ENCODE measurements at regions not wholly inside any gene's neighbourhood (a gene's known extent, or its start where the extent isn't known, plus 50 kb on each side); places are given as distances from the start of the nearest gene placed in this dataset.

DNA sequence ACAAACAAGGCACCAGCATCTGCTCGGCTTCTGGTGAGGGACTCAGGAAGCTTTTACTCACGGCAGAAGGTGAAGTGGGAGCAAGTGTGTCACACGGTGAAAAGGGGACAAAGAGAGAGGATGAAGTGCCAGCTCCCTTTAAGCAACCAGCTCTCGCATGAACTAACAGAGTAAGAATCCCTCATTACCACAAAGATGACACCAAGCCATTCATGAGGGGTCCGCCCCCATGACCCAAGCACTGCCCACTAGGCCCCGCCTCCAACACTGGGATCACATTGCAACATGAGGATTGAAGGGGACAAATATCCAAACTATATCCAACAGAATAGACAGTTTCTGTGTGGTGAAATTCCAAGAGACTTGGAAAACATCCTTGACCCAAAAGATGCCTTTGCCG lies 198.2 kb upstream of the POU2AF2 start (continued):
- TF ChIP-seq RB1 (IDR thresholded peaks at IDR 0.05; ENCODE audit: borderline replicate concordance) (no peak), GATAD2B (conservative IDR thresholded peaks at IDR 0.05; ENCODE audit: low read depth) (no peak), MTA3 (IDR thresholded peaks at IDR 0.05; ENCODE audit: borderline replicate concordance, low read length) (no peak)

DNA sequence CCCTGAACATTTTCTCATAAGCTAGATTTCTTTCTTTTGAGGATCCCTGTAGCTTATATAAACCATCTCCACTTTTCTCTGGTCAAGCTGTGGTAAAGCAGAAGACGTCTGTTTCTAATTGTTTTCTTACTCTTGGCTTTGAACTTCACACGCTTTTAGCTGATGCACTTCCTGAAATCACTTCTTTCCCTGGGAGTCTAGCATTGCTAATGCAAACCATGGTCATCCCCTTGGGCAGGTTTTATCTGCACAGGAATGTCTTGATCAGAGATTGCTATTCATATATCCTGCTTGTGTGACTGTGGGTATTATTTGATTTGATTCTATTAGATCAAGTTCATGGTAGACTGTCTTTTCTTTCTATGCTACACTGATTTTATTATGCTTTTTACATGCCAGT lies 199.2 kb upstream of the POU2AF2 start:
- Histone ChIP-seq H3K4me1 (ENCODE audit: control insufficient read depth, insufficient read depth, low read length) (no peaks in the 10 kb centered on the region), H2AFZ (ENCODE audit: control insufficient read depth, low read depth, low read length) (no peak overlapping the region), H3K79me2 (ENCODE audit: control insufficient read depth, insufficient read depth, low read length) (no peaks in the 10 kb centered on the region), H4K20me1 (ENCODE audit: control insufficient read depth, insufficient read depth) (no peaks in the 10 kb centered on the region), H3K36me3 (ENCODE audit: control insufficient read depth in 2 of 2, insufficient read depth in 2 of 2, low read length in 1 of 2) (no peaks in the 10 kb centered on the region), H3K27me3 (replicated peaks in 1 of 2; ENCODE audit: control insufficient read depth in 2 of 2, insufficient read depth in 2 of 2, low read length in 1 of 2) (no peaks in the 10 kb centered on the region), H3K9ac (ENCODE audit: control insufficient read depth, insufficient read depth, low read length) (no peak overlapping the region), H3K4me2 (ENCODE audit: control insufficient read depth, insufficient read depth) (no peak overlapping the region), H3K27ac (ENCODE audit: control insufficient read depth, insufficient read depth) (no peak overlapping the region), H3K4me3 (no peak overlapping the region), H3K9me3 (replicated peaks; ENCODE audit: control insufficient read depth, insufficient read depth, low read length) (no peaks in the 10 kb centered on the region)
- POLR2A ChIA-PET, result no interaction called here
- in situ Hi-C loops (cut with MboI) (no loop called here), intact Hi-C loops (cut with micrococcal nuclease; ENCODE audit: unreplicated experiment) (no loop called here)
- 11% methylated on average over 2 of the region's 2 CpGs for WGBS (ENCODE audit: insufficient coverage, insufficient replicate concordance, low lambda C conversion rate, missing lambda C conversion rate)
- BruUV-seq (replicated peaks), result no TSS peak
- FAIRE-seq (no peak), DNase-seq (ENCODE audit: low read depth, low spot score) (no peak), ATAC-seq (no peak)
- TF ChIP-seq SMAD1 (IDR thresholded peaks at IDR 0.05; ENCODE audit: low read depth, partially characterized antibody) (no peak), KLF5 (IDR thresholded peaks at IDR 0.05; ENCODE audit: partially characterized antibody) (no peak), SPI1 (IDR thresholded peaks at IDR 0.05; ENCODE audit: borderline replicate concordance, insufficient read depth, low read depth, low read length) (no peak), RELA (IDR thresholded peaks at IDR 0.05; ENCODE audit: borderline replicate concordance, partially characterized antibody) (no peak), MYB (IDR thresholded peaks at IDR 0.05; ENCODE audit: borderline replicate concordance, low read depth, low read length) (no peak), SMARCA5 (IDR thresholded peaks at IDR 0.05) (no peak)
- TF ChIP-seq, protein P1, sequence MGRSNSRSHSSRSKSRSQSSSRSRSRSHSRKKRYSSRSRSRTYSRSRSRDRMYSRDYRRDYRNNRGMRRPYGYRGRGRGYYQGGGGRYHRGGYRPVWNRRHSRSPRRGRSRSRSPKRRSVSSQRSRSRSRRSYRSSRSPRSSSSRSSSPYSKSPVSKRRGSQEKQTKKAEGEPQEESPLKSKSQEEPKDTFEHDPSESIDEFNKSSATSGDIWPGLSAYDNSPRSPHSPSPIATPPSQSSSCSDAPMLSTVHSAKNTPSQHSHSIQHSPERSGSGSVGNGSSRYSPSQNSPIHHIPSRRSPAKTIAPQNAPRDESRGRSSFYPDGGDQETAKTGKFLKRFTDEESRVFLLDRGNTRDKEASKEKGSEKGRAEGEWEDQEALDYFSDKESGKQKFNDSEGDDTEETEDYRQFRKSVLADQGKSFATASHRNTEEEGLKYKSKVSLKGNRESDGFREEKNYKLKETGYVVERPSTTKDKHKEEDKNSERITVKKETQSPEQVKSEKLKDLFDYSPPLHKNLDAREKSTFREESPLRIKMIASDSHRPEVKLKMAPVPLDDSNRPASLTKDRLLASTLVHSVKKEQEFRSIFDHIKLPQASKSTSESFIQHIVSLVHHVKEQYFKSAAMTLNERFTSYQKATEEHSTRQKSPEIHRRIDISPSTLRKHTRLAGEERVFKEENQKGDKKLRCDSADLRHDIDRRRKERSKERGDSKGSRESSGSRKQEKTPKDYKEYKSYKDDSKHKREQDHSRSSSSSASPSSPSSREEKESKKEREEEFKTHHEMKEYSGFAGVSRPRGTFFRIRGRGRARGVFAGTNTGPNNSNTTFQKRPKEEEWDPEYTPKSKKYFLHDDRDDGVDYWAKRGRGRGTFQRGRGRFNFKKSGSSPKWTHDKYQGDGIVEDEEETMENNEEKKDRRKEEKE (IDR thresholded peaks at IDR 0.05), result no peak
- TF ChIP-seq, protein P2, sequence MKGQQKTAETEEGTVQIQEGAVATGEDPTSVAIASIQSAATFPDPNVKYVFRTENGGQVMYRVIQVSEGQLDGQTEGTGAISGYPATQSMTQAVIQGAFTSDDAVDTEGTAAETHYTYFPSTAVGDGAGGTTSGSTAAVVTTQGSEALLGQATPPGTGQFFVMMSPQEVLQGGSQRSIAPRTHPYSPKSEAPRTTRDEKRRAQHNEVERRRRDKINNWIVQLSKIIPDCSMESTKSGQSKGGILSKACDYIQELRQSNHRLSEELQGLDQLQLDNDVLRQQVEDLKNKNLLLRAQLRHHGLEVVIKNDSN (IDR thresholded peaks at IDR 0.05; ENCODE audit: borderline replicate concordance, extremely low read length, insufficient read depth, low read depth, low read length), result no peak
- RAD21 ChIA-PET (ENCODE audit: unreplicated experiment), result no interaction called here
- CTCF ChIA-PET, result no interaction called here
- SMC1A ChIA-PET (ENCODE audit: uncharacterized antibody, unreplicated experiment), result interaction anchor here (0.8 kb wide), 1 partner anchor 46 kb away, joined by 3 read pairs; no protein-coding TSS in a partner anchor

All from GM12878 (cell line).